Activated naive CD4-positive, alpha-beta T cell treated with anti-CD3 and anti-CD28 coated beads, Interleukin-2, amount 50 U/mL, for 72 hours (primary cell): ENCODE measurements at regions not wholly inside any gene's neighbourhood (a gene's known extent, or its start where the extent isn't known, plus 50 kb on each side); places are given as distances from the start of the nearest gene placed in this dataset.

ENCODE experiments used
- ATAC-seq, 2 donors: fragments of 150-1000 bp; cut with Tn5 transposase; 2 replicates each; pipeline ENCODE4 v1.10.0; 2021; ENCODE audit warnings: mild to moderate bottlenecking in 2 of 2, moderate library complexity in 2 of 2
- DNase-seq, 2 donors: peaks; one replicate each; pipeline ENCODE4 v3.0.0; 2021 to 2022; ENCODE audit warnings: low spot score in 2 of 2
- H3K27ac Mint-ChIP-seq, 2 donors: one replicate each; pipeline ENCODE4 v1.8.0; 2022; ENCODE audit warnings: mild to moderate bottlenecking in 2 of 2, mixed read lengths in 2 of 2
- H3K36me3 Mint-ChIP-seq, 2 donors: one replicate each; pipeline ENCODE4 v1.8.0; 2022; ENCODE audit warnings: mixed read lengths in 2 of 2
- H3K9me3 Mint-ChIP-seq, 2 donors: one replicate each; pipeline ENCODE4 v1.8.0; 2022; ENCODE audit warnings: mixed read lengths in 2 of 2

- no peaks in the 10 kb centered on the region for H3K36me3 Mint-ChIP-seq
- DNase-seq, result no peak
- no peak overlapping the region for H3K27ac Mint-ChIP-seq
- ATAC-seq, result no peak
- H3K9me3 Mint-ChIP-seq, result peaks cover 0 to 16% of the 10 kb centered on the region in 2 donors
Observed at GRCh38 chr17:70539132-70539924, 370.0 kb downstream of the KCNJ2 start.

GRCh38 chr17:70542876-70543275, 373.5 kb downstream of the KCNJ2 start:
- Mint-ChIP-seq H3K27ac (no peak overlapping the region), H3K36me3 (no peaks in the 10 kb centered on the region), H3K9me3 (peaks cover 0 to 10% of the 10 kb centered on the region in 2 donors)
- ATAC-seq, result no peak
- no peak for DNase-seq

DNA sequence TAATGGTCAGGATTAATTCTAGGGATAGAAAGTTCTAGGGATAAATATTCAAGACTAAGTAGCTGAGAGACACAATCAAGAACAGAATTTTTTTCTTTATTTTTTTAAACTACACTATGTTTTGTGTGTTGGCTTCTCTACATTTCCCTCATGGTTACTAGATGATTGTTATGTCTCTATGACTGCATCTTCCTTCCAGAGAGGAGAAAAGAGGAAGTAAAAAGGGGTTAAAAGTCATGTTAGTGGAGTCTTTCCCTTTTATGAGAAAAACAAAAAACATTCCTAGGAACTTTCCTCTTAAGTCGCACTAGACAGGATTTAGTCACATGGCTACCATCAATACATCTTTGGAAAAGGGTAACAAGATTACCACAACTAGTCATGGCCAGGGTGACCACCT, 375.0 kb downstream of the KCNJ2 start:
- Mint-ChIP-seq H3K36me3 (no peaks in the 10 kb centered on the region), H3K27ac (no peak overlapping the region), H3K9me3 (peaks cover 0 to 10% of the 10 kb centered on the region in 2 donors)
- ATAC-seq, result no peak
- DNase-seq, result no peak

GRCh38 chr17:70552230-70552981, 383.1 kb downstream of the KCNJ2 start:
- DNase-seq (no peak), ATAC-seq (no peak)
- no peak overlapping the region for H3K27ac Mint-ChIP-seq
- H3K9me3 Mint-ChIP-seq, result peaks cover 0 to 3% of the 10 kb centered on the region in 2 donors
- H3K36me3 Mint-ChIP-seq, result no peaks in the 10 kb centered on the region

DNA sequence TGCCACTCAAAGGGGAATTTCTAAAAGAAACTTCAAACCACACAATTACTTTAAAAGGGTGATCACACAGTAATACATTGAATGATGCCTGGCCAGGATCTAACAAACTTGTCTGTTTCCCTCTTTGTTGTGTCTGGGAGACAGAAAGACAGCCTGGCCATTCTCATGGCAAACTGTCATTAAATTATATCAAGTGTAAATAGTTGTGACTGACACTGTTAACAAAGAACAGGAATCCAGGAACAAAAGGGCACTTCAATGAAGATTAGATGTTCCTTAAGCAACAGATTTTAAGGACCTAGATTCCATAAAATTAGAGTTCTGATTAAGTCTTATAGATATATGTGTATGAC, 383.6 kb downstream of the KCNJ2 start:
- DNase-seq, result no peak
- H3K27ac Mint-ChIP-seq, result no peak overlapping the region
- ATAC-seq, result no peak
- peaks cover 0 to 3% of the 10 kb centered on the region in 2 donors for H3K9me3 Mint-ChIP-seq
- no peaks in the 10 kb centered on the region for H3K36me3 Mint-ChIP-seq

- peaks cover 0 to under 1% of the 10 kb centered on the region in 2 donors for H3K9me3 Mint-ChIP-seq
- H3K36me3 Mint-ChIP-seq, result no peaks in the 10 kb centered on the region
- H3K27ac Mint-ChIP-seq, result no peak overlapping the region
- no peak for ATAC-seq
- DNase-seq, result no peak
Observed at GRCh38 chr17:70555723-70556122, 386.4 kb downstream of the KCNJ2 start.

DNA sequence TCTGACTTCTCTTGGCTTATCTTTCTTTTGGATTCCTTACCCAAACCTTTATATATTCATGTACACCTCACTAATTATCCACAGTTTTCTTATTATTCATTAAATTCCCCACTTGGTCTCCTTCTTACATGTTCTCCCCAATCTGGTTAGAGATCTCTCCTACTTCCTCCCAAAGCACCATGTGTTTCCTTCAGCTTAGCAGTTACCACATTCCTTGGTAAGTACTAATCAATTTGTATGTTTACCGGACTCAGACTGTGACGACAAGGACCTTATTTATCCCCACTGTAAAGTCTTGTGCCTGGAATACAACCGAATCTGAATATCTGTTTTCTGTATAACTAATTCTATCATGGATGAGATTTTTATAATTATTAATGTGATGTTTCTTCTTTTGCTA, 389.5 kb downstream of the KCNJ2 start:
- H3K9me3 Mint-ChIP-seq, result no peaks in the 10 kb centered on the region
- no peak overlapping the region for H3K27ac Mint-ChIP-seq
- no peak for ATAC-seq
- no peak for DNase-seq
- no peaks in the 10 kb centered on the region for H3K36me3 Mint-ChIP-seq

- no peaks in the 10 kb centered on the region for H3K9me3 Mint-ChIP-seq
- H3K27ac Mint-ChIP-seq, result no peak overlapping the region
- DNase-seq, result no peak
- no peak for ATAC-seq
- H3K36me3 Mint-ChIP-seq, result no peaks in the 10 kb centered on the region
Observed at GRCh38 chr17:70560471-70560870, 391.1 kb downstream of the KCNJ2 start.

DNA sequence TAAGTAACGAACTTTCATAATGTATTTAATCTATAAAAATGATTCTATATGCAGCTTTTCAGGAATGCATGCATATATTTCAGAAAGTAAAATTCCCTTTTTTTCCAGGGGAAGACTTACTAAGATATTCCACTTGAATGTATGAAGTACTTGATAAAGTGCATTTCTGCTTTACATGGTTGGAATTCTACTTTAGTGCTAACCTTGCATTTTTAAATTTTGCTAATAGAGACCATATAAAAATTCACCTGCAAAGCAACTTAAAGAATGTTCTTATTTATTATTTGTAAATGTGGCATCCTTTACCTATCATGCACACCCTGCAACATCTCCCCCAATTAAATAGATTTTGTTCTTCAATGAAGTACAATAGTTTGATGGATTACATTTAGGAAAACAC, 392.8 kb downstream of the KCNJ2 start:
- ATAC-seq (no peak), DNase-seq (no peak)
- peaks cover 2% of the 10 kb centered on the region in 2 donors for H3K9me3 Mint-ChIP-seq
- H3K36me3 Mint-ChIP-seq, result no peaks in the 10 kb centered on the region
- no peak overlapping the region for H3K27ac Mint-ChIP-seq

DNA sequence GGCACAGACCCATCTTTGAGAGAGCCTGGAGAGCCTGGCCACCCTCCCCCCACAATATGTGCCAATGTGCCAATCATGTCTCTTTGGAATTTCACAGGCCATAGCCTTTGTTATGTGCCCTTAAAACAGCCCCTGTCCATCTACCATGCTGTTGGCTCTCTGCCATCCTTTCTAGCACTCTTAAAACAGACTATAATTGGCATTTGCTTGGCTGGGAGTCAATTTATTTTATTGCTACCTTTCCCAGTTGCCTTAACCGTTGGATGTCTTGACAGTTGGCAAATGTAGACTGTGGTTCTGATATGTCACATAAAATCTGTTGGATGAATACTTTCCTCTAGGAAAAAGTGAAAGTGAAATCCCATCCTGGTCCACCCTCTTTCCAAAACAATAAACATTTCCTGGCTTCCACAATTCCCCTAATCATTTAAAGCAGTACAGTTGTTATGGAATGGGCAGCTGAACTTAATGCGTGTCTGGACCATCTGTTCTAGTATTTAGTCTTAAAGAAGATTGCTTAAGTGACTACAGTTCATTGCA, 394.0 kb downstream of the KCNJ2 start:
- ATAC-seq, result no peak
- DNase-seq, result no peak
- Mint-ChIP-seq H3K36me3 (no peaks in the 10 kb centered on the region), H3K9me3 (peaks cover 3% of the 10 kb centered on the region in 2 donors), H3K27ac (no peak overlapping the region)

- ATAC-seq, result no peak
Observed at GRCh38 chr17:70564006-70564620, 394.8 kb downstream of the KCNJ2 start.

DNA sequence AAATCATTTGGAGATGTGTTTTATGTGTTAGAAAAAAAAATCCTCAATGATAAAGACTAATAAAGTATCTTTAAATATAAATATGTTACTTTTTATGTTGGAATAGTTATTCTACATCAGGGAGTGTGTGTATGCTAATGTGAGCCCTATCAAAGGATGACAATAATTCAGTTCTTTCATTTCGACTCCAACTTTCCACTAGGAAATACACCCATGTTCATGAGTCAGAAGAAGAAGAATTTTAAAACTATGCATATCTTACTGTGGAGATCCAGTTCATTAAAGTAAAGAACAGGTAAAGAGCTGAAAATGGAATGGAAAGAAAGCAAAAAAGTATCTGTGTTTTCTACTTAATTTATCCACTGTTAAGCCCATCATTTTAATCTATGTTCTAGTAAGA, 399.8 kb downstream of the KCNJ2 start:
- DNase-seq (no peak), ATAC-seq (no peak)
- H3K36me3 Mint-ChIP-seq, result no peaks in the 10 kb centered on the region
- peaks cover 3% of the 10 kb centered on the region in 2 donors for H3K9me3 Mint-ChIP-seq
- H3K27ac Mint-ChIP-seq, result no peak overlapping the region

More at GRCh38 chr17:70564006-70564620, 394.8 kb downstream of the KCNJ2 start:
- Mint-ChIP-seq H3K9me3 (peaks cover 3% of the 10 kb centered on the region in 2 donors), H3K27ac (no peak overlapping the region), H3K36me3 (no peaks in the 10 kb centered on the region)
- no peak for DNase-seq

DNA sequence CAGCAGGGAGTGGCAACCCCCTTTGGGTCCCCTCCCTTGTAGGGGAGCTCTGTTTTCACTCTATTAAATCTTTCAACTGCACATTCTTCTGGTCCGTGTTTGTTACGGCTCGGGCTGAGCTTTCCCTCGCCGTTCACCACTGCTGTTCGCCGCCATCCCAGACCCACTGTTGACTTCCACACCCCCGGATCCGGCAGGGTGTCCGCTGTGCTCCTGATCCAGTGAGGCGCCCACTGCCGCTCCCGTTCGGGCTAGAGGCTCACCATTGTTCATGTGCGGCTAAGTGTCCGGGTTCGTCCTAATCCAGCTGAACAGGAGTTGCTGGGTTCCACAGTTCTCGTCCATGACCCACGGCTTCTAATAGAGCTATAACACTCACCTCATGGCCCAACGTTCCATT, 408.1 kb downstream of the KCNJ2 start:
- ATAC-seq (no peak), DNase-seq (no peak)
- Mint-ChIP-seq H3K36me3 (no peaks in the 10 kb centered on the region), H3K27ac (no peak overlapping the region), H3K9me3 (peaks cover 6 to 7% of the 10 kb centered on the region in 2 donors)

- ATAC-seq, result no peak
- no peaks in the 10 kb centered on the region for H3K36me3 Mint-ChIP-seq
Observed at GRCh38 chr17:70581459-70581858, 412.1 kb downstream of the KCNJ2 start.

DNA sequence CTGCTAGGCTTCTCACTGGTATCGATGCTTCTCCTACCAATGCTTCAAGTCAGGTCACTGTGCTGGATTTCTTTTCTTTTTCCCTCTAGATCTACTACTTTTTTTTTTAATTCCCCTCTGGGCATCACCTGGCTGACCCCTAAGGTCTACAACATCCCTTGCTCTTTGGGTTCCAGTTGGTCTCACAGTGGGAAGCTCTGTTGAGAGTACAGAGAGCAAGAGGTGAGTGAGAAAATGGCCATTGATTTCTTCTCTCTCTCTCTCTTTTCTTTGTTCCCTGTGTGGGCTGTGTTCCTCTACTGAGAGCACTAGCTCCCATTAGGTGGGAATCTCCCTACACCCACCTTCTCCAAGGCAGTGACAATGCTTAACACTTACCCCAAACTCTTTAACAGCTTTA, 413.4 kb downstream of the KCNJ2 start:
- ATAC-seq (no peak), DNase-seq (no peak)
- Mint-ChIP-seq H3K36me3 (no peaks in the 10 kb centered on the region), H3K9me3 (peaks cover 0 to 11% of the 10 kb centered on the region in 2 donors), H3K27ac (no peak overlapping the region)

More at GRCh38 chr17:70581459-70581858, 412.1 kb downstream of the KCNJ2 start:
- no peak overlapping the region for H3K27ac Mint-ChIP-seq
- no peak for DNase-seq
- H3K9me3 Mint-ChIP-seq, result peaks cover 6 to 11% of the 10 kb centered on the region in 2 donors

- Mint-ChIP-seq H3K27ac (no peak overlapping the region), H3K36me3 (no peaks in the 10 kb centered on the region), H3K9me3 (peaks cover 0 to 11% of the 10 kb centered on the region in 2 donors)
- ATAC-seq, result no peak
- DNase-seq, result no peak
Observed at GRCh38 chr17:70584255-70584654, 414.9 kb downstream of the KCNJ2 start.

DNA sequence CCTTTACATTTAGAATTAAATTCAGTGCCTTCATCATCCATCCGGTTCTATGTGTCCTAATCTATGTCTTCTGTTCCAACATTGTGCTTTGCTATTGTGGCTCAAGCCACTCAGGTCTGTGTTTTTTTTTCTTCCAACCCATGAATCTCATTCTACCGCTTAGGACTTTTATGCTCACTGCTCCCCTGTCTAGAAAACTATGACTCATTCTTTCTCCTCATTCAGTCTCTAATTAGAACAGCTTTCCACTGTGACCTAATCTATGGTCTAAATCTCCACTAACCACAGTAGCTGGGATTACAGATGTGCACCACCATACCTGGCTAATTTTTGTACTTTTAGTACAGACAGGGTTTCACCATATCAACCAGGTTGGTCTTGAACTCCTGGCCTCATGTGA, 418.7 kb downstream of the KCNJ2 start:
- H3K27ac Mint-ChIP-seq, result no peak overlapping the region
- DNase-seq (no peak), ATAC-seq (no peak)
- no peaks in the 10 kb centered on the region for H3K36me3 Mint-ChIP-seq
- H3K9me3 Mint-ChIP-seq, result peaks cover 0 to 5% of the 10 kb centered on the region in 2 donors
